MG63 (cell line): ENCODE measurements at regions not wholly inside any gene's neighbourhood (a gene's known extent, or its start where the extent isn't known, plus 50 kb on each side); places are given as distances from the start of the nearest gene placed in this dataset.
A peak's percentile ranks its signal among the peaks of the same experiment; 100 is the strongest.
"Not testable (repeated sequence)": the region's sequence is repeated elsewhere in the genome, so short reads cannot be mapped to it uniquely, and the experiment has no call there.

Source experiments
- DNase-seq: peaks from one replicate; pipeline ENCODE4 v3.0.0-alpha.2; 2020
- H3K27me3 ChIP-seq: fragments of 250-450 bp; sonication (Bioruptor Pico); 2 replicates; pipeline ENCODE4 v1.5.1; 2020; ENCODE audit warnings: mild to moderate bottlenecking, moderate library complexity
- H3K36me3 ChIP-seq: fragments of 250-450 bp; sonication (Bioruptor Pico); 2 replicates; pipeline ENCODE4 v1.5.1; 2020; ENCODE audit warnings: mild to moderate bottlenecking, moderate library complexity
- H3K4me3 ChIP-seq: fragments of 250-450 bp; sonication (Bioruptor Pico); 2 replicates; pipeline ENCODE4 v1.5.1; 2020; ENCODE audit warnings: mild to moderate bottlenecking, moderate library complexity
- H3K9me3 ChIP-seq: fragments of 250-450 bp; sonication (Bioruptor Pico); 2 replicates; pipeline ENCODE4 v1.5.1; 2020; ENCODE audit warnings: mild to moderate bottlenecking, moderate library complexity

DNA sequence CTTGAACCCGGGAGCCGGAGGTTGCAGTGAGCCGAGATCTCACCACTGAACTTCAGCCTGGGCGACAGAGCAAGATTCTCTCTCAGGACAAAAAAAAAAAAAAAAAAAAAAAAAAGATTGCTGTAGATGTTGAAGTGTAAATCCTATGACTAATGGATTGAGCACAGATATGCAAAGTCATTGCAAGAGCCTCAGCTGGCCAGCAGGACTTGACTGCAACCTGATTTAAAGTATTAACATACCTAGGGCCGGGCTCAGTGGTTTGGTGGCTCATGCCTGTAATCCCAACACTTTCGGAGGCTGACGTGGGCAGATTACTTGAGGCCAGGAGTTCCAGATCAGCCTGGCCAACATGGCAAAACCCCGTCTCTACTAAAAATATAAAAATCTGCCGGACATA lies 69.6 kb upstream of the EPCAM start:
- DNase-seq, result peak; percentile 62
- H3K27me3 ChIP-seq, result no peaks in the 10 kb centered on the region
- H3K9me3 ChIP-seq, result no peaks in the 10 kb centered on the region
- H3K36me3 ChIP-seq, result no peaks in the 10 kb centered on the region
- H3K4me3 ChIP-seq, result no peak overlapping the region

DNA sequence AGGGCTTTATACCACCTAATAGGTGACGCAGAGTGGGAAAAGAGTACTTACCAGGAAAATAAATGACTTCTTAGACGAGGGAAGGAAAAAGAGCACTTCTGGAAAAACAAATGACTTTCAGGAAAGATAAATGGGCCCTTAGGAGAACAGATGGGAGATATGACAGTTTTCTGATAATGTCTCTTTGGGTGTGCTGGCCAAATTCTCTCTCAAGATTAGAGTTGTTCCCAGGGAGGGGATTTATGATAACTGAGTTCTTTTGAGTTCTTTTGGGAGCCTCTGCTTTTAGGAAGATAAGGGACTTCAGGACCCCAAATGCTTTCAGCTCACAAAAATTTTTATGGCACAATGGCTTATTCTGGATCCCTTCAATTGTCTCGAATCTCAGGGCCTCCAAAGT lies 70.3 kb upstream of the EPCAM start:
- H3K27me3 ChIP-seq, result no peaks in the 10 kb centered on the region
- H3K9me3 ChIP-seq, result no peaks in the 10 kb centered on the region
- no peaks in the 10 kb centered on the region for H3K36me3 ChIP-seq
- no peak overlapping the region for H3K4me3 ChIP-seq
- DNase-seq, result no peak

DNA sequence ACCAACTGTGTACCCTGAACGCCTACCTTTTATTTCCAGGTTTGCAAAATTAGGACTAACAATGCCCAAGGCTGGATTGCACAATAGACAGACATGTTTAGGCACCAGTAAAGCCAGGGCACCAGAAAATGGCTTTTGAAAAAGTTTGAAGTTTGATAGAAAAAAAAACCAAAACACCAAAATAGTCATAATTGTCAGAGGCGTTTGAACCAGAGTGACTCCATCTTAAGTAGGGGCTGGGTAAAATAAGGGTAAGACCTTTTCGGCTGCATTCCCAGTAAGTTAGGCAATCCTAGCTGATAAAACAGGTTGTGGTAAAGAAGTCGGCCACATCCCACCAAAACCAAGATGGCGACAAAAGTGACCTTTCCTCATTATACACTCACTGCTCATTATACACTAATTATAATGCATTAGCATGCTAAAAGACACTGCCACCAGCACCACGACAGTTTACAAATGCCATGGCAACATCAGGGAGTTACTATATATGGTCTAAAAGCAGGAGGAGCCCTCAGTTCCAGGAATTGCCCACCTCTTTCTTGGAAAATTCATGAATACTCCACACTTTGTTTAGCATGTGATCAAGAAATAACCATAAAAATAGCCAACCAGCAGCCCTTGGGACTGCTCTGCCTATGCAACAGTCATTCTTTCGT lies 71.2 kb upstream of the EPCAM start:
- no peaks in the 10 kb centered on the region for H3K9me3 ChIP-seq
- no peak overlapping the region for H3K4me3 ChIP-seq
- H3K36me3 ChIP-seq, result no peaks in the 10 kb centered on the region
- no peak for DNase-seq
- no peaks in the 10 kb centered on the region for H3K27me3 ChIP-seq

DNA sequence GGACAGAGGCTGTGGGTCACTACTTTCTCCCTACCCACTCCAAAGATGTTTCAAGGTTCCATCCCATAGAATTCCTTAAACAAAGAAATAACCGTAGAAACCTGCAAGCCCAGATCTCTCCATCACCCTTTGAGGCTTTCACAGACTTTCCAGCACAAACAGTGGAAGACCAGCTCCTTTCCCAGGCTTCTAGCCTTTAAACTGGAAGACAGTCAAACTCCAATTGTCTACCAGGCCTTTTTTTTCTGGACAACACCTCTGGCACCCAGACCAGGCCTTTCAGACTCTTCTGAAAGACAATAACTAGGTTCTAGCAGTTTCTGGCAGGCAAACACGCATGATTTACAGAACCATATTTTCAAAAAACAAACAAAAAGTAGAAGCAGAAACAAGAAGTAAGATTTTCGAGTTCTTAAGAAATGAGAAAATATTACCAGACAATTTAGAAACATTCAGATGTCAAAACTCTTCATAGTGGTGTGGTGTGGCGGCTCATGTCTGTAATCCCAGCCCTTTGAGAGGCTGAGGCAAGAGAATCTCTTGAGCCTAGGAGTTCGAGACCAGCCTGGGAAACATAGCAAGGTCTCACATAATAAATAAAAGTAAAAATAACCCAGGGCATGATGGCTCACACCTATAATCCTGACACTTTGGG lies 73.0 kb upstream of the EPCAM start:
- Histone ChIP-seq H3K36me3 (no peaks in the 10 kb centered on the region), H3K9me3 (no peaks in the 10 kb centered on the region), H3K4me3 (no peak overlapping the region), H3K27me3 (no peaks in the 10 kb centered on the region)
- DNase-seq, result no peak

DNA sequence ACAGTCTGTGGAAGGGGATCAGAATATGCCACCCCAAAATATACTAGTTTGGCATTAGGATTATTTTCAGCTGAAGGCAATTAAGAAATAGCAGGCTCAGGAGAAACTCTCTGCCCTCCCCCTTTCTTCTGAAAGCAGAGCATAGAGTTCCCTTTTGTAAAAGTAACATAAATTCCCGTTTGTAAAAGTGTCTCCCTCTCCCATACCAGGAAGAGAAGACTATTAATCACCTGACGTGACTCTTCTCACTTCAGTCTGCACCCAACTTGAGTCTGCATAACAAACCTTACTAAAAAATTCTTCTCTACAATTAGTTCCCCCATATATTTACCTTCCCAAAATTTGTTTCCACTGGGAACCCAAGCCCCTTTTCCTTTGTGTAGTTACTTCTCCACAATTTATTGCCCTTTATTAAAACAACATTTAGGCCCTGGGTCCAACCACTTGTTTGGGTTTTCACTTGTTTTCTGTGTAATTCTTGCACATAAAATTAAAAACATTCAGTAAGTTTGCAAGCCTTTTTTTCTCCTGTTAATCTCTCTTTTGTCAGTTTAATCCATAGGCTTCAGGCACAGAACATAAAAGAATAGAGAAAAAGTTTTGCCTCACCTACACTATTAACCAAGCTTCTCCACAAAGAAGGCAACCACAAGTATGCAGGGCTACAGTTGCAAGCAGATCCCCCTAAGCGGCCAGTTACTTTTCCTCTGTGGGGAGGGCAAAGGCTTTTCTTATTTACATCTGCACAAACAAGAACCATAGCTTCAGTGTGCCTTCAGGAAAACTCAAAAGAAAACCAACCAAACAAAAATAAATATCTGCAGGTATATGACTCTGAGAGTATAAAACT lies 73.8 kb upstream of the EPCAM start:
- no peak for DNase-seq

DNA sequence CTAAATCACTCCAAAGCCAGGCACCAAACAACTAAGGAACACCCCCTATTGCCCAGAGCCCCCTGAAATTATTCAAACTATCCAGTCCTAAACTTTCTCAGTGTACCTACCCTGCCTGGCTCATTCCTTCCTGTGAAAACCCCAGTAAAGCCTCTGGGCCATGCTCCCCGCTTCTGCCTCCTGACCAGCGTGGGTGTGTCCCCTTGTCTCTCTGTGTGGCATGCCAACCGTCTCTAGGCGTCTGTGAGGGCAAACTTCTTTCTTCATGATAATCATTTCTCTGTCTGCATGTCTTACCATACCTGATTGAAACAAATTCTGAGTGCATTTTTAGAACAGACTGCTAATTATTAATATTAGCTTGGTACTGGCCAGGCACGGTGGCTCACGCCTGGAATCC lies 75.1 kb upstream of the EPCAM start:
- no peak overlapping the region for H3K4me3 ChIP-seq
- H3K9me3 ChIP-seq, result no peaks in the 10 kb centered on the region
- H3K27me3 ChIP-seq, result no peaks in the 10 kb centered on the region
- no peak for DNase-seq
- H3K36me3 ChIP-seq, result no peaks in the 10 kb centered on the region

More for the DNA sequence above, 73.8 kb upstream of the EPCAM start:
- Histone ChIP-seq H3K9me3 (no peaks in the 10 kb centered on the region), H3K27me3 (no peaks in the 10 kb centered on the region), H3K36me3 (no peaks in the 10 kb centered on the region), H3K4me3 (no peak overlapping the region)

DNA sequence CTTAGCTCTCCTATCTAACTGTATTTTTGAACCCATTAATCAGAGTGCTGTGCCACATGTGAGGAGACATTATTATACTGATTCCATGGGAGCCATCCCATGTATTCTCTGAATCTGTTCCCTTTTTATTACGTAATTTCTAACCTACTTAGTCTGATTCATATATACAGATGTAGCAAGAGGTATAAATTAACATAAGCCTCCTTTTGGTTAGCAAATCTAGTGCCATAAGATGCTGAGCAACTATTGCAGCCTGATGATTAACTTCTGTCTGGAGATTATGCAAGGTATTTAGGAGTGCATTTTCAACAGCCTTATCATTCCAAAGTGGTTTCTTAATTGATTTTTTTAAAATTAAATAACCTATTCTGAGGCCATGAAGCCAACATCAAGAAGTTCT lies 80.2 kb upstream of the EPCAM start:
- no peaks in the 10 kb centered on the region for H3K9me3 ChIP-seq
- H3K27me3 ChIP-seq, result no peaks in the 10 kb centered on the region
- no peak for DNase-seq
- no peaks in the 10 kb centered on the region for H3K36me3 ChIP-seq
- no peak overlapping the region for H3K4me3 ChIP-seq

DNA sequence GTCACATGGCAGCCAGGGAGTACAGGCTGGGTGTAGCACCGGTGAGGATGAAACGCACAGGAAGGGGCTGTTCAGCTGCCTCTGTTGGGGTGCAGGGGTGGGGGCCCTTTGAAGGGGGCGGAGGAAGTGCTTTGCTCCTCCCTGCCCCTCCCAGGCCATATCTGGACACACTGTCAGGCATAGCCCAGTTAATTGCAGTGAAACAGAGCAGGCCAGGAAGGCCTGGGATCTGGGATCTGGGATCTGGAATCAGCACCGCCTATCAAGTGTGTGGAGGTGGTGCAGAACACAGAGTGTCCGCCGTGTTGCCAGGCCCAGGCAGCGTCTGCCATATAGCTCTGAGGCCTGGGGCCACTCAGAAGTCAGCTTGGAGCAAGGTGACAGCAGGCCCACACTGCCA lies 85.5 kb upstream of the EPCAM start:
- H3K27me3 ChIP-seq, result no peaks in the 10 kb centered on the region
- no peak for DNase-seq
- H3K4me3 ChIP-seq, result no peak overlapping the region
- no peaks in the 10 kb centered on the region for H3K9me3 ChIP-seq
- no peaks in the 10 kb centered on the region for H3K36me3 ChIP-seq

DNA sequence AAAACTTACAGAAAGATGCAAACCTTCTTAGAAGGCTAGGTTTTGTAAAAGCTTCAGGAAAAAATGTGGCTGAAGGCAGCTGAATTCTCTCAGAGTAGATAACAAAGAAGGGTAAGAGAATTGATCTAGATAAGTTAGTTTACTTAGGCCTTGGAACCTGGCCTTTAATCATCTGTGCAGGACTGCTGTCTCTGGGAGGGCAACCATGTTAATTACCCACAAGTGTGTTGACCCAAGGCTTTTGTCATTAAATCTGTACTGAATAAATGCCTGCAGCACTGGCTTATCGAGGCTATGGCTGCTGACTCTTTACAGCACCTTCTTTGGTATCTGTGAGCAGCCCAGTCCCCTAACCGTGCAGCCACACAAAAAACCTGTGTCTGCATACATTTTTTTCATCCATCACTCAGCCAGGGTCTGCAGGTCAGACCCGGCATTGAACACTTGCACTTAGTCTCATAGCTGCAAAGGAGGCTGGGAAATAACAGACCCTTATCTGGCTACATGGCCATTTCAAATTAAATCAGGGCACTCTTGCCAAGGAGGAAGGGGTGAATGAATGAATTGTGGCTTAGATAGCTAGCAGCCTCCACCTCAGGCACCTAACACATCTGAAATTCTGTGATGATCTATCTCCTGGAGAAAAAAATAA lies 86.4 kb upstream of the EPCAM start:
- no peak overlapping the region for H3K4me3 ChIP-seq
- H3K27me3 ChIP-seq, result no peaks in the 10 kb centered on the region
- no peak for DNase-seq
- H3K36me3 ChIP-seq, result no peaks in the 10 kb centered on the region
- H3K9me3 ChIP-seq, result no peaks in the 10 kb centered on the region

DNA sequence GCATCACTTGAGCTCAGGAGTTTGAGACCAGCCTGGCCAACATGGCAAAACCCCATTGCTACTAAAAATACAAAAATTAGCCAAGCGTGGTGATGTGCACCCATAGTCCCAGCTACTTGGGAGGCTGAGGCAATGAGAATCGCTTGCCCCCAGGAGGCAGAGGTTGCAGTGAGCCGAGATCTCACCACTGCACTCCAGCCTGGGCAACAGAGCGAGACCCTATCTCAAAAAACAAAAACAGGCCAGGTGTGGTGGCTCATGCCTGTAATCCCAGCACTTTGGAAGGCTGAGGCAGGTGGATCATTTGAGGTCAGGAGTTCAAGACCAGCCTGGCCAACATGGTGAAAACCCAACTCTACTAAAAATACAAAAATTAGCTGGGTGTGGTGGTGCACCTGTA lies 89.6 kb upstream of the EPCAM start:
- H3K27me3 ChIP-seq, result not testable (repeated sequence)

DNA sequence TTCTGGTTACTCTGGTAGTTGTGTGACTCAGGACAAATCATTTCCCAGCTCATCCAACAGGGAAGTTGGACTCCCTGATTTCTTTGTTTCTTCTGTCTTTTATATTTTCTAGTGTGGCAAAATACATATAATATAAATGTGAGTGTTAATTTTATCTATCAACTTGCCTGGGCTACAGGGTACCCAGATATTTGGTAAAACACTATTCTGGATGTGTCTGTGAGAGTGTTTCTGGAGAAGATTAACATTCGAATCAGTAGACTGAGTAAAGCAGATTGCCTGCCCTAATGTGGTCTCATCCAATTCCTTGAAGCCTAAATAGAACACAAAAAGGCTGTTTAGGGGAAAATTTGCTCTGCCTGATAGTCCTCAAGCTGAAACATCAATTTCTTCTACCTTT lies 91.1 kb upstream of the EPCAM start:
- H3K4me3 ChIP-seq, result no peak overlapping the region
- DNase-seq, result no peak
- no peaks in the 10 kb centered on the region for H3K36me3 ChIP-seq
- H3K9me3 ChIP-seq, result no peaks in the 10 kb centered on the region
- no peaks in the 10 kb centered on the region for H3K27me3 ChIP-seq

More for the DNA sequence above, 89.6 kb upstream of the EPCAM start:
- not testable (repeated sequence) for H3K36me3 ChIP-seq, H3K9me3 ChIP-seq, DNase-seq, H3K4me3 ChIP-seq

DNA sequence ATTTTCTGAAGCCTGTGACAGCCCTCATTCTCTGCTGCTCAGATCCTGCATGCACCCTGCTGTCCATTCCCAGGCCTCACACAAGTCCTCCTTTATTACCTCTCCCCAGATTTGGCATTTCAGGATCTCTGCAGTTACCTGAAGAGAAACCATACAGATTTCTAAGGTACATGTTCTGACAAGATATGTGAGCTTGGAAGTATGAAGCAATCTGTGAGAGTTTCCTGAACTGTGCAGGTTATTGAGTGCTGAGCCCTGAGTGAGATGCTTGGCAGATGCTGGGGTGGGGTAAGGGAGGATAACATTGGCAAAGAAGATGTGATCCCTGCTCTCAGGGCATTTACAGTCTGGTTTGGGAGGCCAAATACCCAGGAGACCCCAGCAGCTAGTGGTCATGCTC lies 91.9 kb upstream of the EPCAM start:
- DNase-seq, result no peak
- no peaks in the 10 kb centered on the region for H3K36me3 ChIP-seq
- H3K27me3 ChIP-seq, result no peaks in the 10 kb centered on the region
- H3K4me3 ChIP-seq, result no peak overlapping the region
- H3K9me3 ChIP-seq, result no peaks in the 10 kb centered on the region

DNA sequence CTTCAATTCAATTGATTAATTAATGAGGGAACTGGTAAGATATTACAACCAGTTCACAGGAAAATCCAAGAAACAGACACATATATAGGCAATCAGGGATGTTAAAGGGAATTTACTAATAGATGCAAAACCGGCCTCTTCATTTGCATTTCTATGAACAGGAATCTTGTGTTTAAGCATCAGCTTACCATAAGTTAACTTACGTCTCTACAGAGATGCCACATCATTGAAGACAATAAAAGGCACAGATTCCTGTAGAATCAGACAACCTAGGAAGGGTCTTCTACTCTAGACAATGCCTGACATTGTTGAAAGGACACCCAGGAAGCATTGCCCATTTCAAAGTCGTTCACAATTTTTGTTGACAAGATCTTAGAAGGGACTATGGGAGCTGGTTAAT lies 93.0 kb upstream of the EPCAM start:
- Histone ChIP-seq H3K27me3 (no peaks in the 10 kb centered on the region), H3K36me3 (no peaks in the 10 kb centered on the region), H3K9me3 (no peaks in the 10 kb centered on the region), H3K4me3 (no peak overlapping the region)
- DNase-seq, result no peak

DNA sequence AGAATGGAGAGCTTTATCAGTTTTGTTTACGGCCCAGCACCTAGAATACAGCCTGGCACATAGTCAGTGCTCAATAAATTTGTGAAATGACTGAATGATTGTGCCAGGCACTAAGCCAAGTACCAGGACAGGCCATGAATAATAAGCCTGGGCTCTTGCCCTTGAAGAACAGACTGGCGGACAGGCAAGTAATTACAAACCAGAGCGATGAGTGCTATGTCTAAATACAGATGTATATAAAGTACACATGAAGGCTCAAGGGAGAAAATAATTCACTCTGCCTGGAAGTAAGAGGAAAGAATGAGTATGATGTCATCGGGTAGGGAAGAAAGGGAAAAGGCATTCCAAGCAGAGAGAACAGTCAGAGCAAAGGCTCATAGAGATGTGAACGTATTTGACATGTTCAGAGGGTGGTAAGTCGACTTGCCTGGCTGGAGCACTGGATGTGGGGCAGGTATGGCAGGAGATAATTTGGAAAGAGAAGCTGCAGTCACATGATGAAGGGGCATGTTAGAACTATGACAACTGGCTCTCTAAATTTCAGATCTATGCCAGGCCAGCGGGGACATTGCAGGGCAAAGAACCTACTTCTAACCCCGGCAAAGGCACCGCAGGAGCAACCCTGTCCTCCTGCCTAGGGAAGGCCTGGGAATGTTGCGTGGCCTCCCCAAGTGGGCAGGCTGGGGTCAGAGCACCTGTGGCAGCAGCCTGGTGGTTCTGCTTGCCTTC lies 94.9 kb upstream of the EPCAM start:
- no peaks in the 10 kb centered on the region for H3K9me3 ChIP-seq
- H3K36me3 ChIP-seq, result no peaks in the 10 kb centered on the region
- no peak overlapping the region for H3K4me3 ChIP-seq
- no peaks in the 10 kb centered on the region for H3K27me3 ChIP-seq
- DNase-seq, result peak; percentile 47

DNA sequence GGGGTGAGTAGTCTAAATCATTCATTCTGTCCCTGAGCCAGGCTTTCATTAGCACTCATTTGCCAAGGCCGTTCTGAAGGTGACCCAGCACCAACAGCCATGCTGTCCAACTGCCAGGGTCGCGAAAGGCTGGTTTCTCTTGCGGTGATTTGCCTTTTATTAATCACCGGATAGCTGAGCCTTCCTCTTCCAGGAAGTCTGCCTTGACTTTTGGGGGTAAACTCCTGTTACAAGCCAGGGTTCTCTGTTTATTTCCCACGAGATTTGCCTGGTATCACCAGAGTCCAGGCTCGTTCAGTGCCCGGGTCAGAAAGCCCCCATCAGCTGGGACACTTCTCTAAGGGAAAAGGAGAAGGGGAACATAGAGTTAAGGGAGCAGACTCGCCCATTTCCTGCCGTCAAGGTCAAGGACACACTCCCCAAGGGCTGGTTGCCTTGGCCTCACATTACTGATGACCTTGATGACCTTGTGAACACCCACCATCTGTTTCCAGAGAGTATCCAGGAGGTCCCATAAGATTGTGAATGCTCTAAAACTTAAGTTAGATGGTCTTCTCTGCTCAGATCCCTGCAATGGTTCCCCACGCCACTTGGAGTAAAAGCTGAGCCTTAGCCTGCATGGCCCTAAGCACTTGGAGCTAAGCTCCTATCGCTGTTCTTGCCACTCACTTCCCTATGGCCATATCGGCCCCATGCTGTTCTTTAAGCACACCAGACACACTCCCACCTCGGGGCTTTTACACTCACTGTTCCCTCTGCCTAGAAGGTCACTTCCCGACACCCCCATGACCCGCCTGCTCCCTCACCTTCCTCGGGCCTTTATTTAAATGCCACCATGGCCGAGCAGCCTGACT lies 96.0 kb upstream of the EPCAM start:
- Histone ChIP-seq H3K36me3 (no peaks in the 10 kb centered on the region), H3K27me3 (no peaks in the 10 kb centered on the region), H3K9me3 (no peaks in the 10 kb centered on the region), H3K4me3 (no peak overlapping the region)
- DNase-seq, result no peak
